CD4-positive, alpha-beta T cell treated with Interferon alpha-2 for 1 hour (primary cell): ENCODE measurements at regions not wholly inside any gene's neighbourhood (a gene's known extent, or its start where the extent isn't known, plus 50 kb on each side); places are given as distances from the start of the nearest gene placed in this dataset.
"Not testable (repeated sequence)": the region's sequence is repeated elsewhere in the genome, so short reads cannot be mapped to it uniquely, and the experiment has no call there.

ENCODE experiments used
- DNase-seq, 2 donors: peaks; one replicate each; pipeline ENCODE4 v3.0.0-alpha.2; 2020 to 2022

- not testable (repeated sequence) for DNase-seq
Observed at GRCh38 chr21:9361615-9362014, 1159.8 kb upstream of the TPTE start.

DNA sequence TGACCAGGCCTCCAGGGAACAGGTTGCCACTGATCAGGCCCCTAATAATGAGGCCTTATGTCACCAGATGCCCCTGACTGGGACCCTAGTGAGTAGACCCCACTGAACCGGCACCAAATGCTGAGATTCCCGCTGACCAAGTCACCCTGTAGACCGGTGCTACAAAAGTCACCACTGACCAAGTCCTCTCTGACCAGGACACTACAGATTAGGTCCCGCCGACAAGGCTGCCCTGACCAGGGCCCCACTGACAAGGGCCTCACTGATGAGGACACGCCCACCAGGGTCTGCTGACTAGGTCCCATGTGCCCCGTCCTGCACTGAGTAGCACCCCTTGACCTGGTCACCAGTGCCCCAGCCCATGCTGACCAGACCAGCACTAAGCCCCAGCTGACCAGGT, 1159.1 kb upstream of the TPTE start:
- DNase-seq = peak in 1 of 2 donors; percentile 2

- not testable (repeated sequence) for DNase-seq
Observed at GRCh38 chr21:9365815-9366214, 1155.6 kb upstream of the TPTE start.

- DNase-seq = not testable (repeated sequence)
Observed at GRCh38 chr21:9366578-9366977, 1154.8 kb upstream of the TPTE start.
